Brain microvascular endothelial cell (primary cell): ENCODE measurements at regions not wholly inside any gene's neighbourhood (a gene's known extent, or its start where the extent isn't known, plus 50 kb on each side); places are given as distances from the start of the nearest gene placed in this dataset.
"Not testable (repeated sequence)": the region's sequence is repeated elsewhere in the genome, so short reads cannot be mapped to it uniquely, and the experiment has no call there.

Experiments used
- DNase-seq: peaks from one replicate; pipeline ENCODE4 v3.0.0-alpha.2; 2020
- H3K27ac ChIP-seq: fragments of 250-450 bp; sonication (Bioruptor Pico); 2 replicates; pipeline ENCODE4 v1.5.1; 2020; ENCODE audit warnings: mild to moderate bottlenecking, moderate library complexity
- H3K27me3 ChIP-seq: fragments of 250-450 bp; sonication (Bioruptor Pico); replicated peaks from 2 replicates; pipeline ENCODE4 v1.5.1; 2020; ENCODE audit warnings: mild to moderate bottlenecking
- H3K36me3 ChIP-seq: fragments of 250-450 bp; sonication (Bioruptor Pico); replicated peaks from 2 replicates; pipeline ENCODE4 v1.5.1; 2020; ENCODE audit warnings: mild to moderate bottlenecking
- H3K4me3 ChIP-seq: 2 replicates; pipeline ENCODE4 v1.5.1; 2011; ENCODE audit warnings: low read depth, mild to moderate bottlenecking, control low read depth, low read length, moderate library complexity
- CTCF ChIP-seq: IDR thresholded peaks from 2 replicates; pipeline ENCODE4 v1.5.1; 2011; ENCODE audit warnings: low read depth, mild to moderate bottlenecking, moderate library complexity, low read length, control low read depth, inconsistent platforms; ENCODE audit errors: missing control alignments
- in situ Hi-C: cut with HindIII; loops from 2 replicates; pipeline ENCODE4 v1.10.0; 2017; ENCODE audit warnings: low sequenced_read_pairs, low pct_ligation_motif_present

GRCh38 chr3:4208556-4208955 is 94.6 kb upstream of the SETMAR start:
- H3K27ac ChIP-seq = no peak overlapping the region
- no peak for DNase-seq
- H3K27me3 ChIP-seq = no peaks in the 10 kb centered on the region
- no peak for TF ChIP-seq CTCF
- H3K4me3 ChIP-seq = no peak overlapping the region
- H3K36me3 ChIP-seq = no peaks in the 10 kb centered on the region
- in situ Hi-C loops = no loop called here

- TF ChIP-seq CTCF = no peak
Observed at GRCh38 chr3:4211610-4212009, 91.6 kb upstream of the SETMAR start.

GRCh38 chr3:4213420-4213819 is 89.7 kb upstream of the SETMAR start:
- H3K4me3 ChIP-seq, H3K27ac ChIP-seq, in situ Hi-C loops, DNase-seq, H3K36me3 ChIP-seq, H3K27me3 ChIP-seq: not testable (repeated sequence)

More at GRCh38 chr3:4211610-4212009, 91.6 kb upstream of the SETMAR start:
- H3K36me3 ChIP-seq = no peaks in the 10 kb centered on the region
- H3K4me3 ChIP-seq = no peak overlapping the region
- no peaks in the 10 kb centered on the region for H3K27me3 ChIP-seq
- no peak overlapping the region for H3K27ac ChIP-seq
- DNase-seq = no peak
- in situ Hi-C loops = no loop called here

GRCh38 chr3:4216974-4217373 is 86.2 kb upstream of the SETMAR start:
- H3K27me3 ChIP-seq, in situ Hi-C loops, H3K27ac ChIP-seq, H3K4me3 ChIP-seq, H3K36me3 ChIP-seq, DNase-seq: not testable (repeated sequence)

- H3K27ac ChIP-seq = no peak overlapping the region
- in situ Hi-C loops = no loop called here
- TF ChIP-seq CTCF = no peak
- no peak overlapping the region for H3K4me3 ChIP-seq
- H3K36me3 ChIP-seq = no peaks in the 10 kb centered on the region
- DNase-seq = no peak
- H3K27me3 ChIP-seq = no peaks in the 10 kb centered on the region
Observed at GRCh38 chr3:4218456-4219226, 84.5 kb upstream of the SETMAR start.

- Histone ChIP-seq H3K4me3 (no peak overlapping the region), H3K36me3 (no peaks in the 10 kb centered on the region), H3K27ac (no peak overlapping the region), H3K27me3 (no peaks in the 10 kb centered on the region)
- in situ Hi-C loops = no loop called here
- TF ChIP-seq CTCF = no peak
- DNase-seq = no peak
Observed at GRCh38 chr3:4219227-4219568, 84.0 kb upstream of the SETMAR start.

GRCh38 chr3:4220065-4220464 is 83.1 kb upstream of the SETMAR start:
- H3K36me3 ChIP-seq = no peaks in the 10 kb centered on the region
- no peak overlapping the region for H3K27ac ChIP-seq
- no peak overlapping the region for H3K4me3 ChIP-seq
- no peak for DNase-seq
- in situ Hi-C loops = no loop called here
- no peak for TF ChIP-seq CTCF
- no peaks in the 10 kb centered on the region for H3K27me3 ChIP-seq
